Memory B cell (primary cell): ENCODE measurements at regions not wholly inside any gene's neighbourhood (a gene's known extent, or its start where the extent isn't known, plus 50 kb on each side); places are given as distances from the start of the nearest gene placed in this dataset.

Experiments
- ATAC-seq: fragments of 150-1000 bp; cut with Tn5 transposase; 2 replicates; pipeline ENCODE4 v1.10.0; 2021; ENCODE audit warnings: low read depth, mild to moderate bottlenecking, moderate library complexity
- DNase-seq, 2 donors: peaks; one replicate each; pipeline ENCODE4 v3.0.0; 2022; ENCODE audit warnings: low spot score in 2 of 2
- H3K27ac Mint-ChIP-seq: one replicate; pipeline ENCODE4 v1.8.0; 2022; ENCODE audit warnings: mild to moderate bottlenecking, moderate library complexity, mixed read lengths
- H3K27me3 Mint-ChIP-seq: one replicate; pipeline ENCODE4 v1.8.0; 2022; ENCODE audit warnings: mixed read lengths
- H3K36me3 Mint-ChIP-seq: one replicate; pipeline ENCODE4 v1.8.0; 2022; ENCODE audit warnings: mild to moderate bottlenecking, mixed read lengths
- H3K4me1 Mint-ChIP-seq: one replicate; pipeline ENCODE4 v1.8.0; 2022; ENCODE audit warnings: mixed read lengths
- H3K4me3 Mint-ChIP-seq: one replicate; pipeline ENCODE4 v1.8.0; 2022; ENCODE audit warnings: mild to moderate bottlenecking, moderate library complexity, mixed read lengths
- H3K9me3 Mint-ChIP-seq: one replicate; pipeline ENCODE4 v1.8.0; 2022; ENCODE audit warnings: mixed read lengths

DNA sequence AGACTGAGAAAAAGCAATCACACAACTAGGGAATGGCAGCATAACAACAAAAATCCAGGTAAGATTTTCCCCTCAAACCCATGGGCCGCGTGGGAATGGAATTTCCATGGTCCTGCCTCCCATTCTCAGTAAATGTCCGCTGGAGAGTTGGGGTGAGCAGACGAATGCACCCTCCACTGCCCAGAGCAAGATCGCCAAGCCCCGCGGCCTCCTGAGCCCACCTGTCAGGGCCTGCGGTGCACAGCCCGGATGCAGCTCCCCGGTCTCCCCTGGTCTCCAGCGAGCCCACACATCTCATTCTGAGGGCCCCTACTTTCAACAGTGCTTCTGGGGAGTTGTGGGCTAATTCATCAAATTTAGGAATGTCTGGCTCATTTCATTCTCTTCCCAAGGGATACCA lies 327.4 kb upstream of the HS6ST1 start:
- Mint-ChIP-seq H3K4me1 (peaks cover 4% of the 10 kb centered on the region), H3K36me3 (no peaks in the 10 kb centered on the region), H3K4me3 (no peak overlapping the region), H3K9me3 (no peaks in the 10 kb centered on the region), H3K27ac (no peak overlapping the region), H3K27me3 (peaks cover 3% of the 10 kb centered on the region)
- DNase-seq (no peak), ATAC-seq (no peak)

- peaks cover 4% of the 10 kb centered on the region for H3K4me1 Mint-ChIP-seq
- H3K36me3 Mint-ChIP-seq = no peaks in the 10 kb centered on the region
- DNase-seq = no peak
- peaks cover 3% of the 10 kb centered on the region for H3K27me3 Mint-ChIP-seq
- H3K9me3 Mint-ChIP-seq = no peaks in the 10 kb centered on the region
- ATAC-seq = no peak
- no peak overlapping the region for H3K27ac Mint-ChIP-seq
- no peak overlapping the region for H3K4me3 Mint-ChIP-seq
Observed at GRCh38 chr2:128646691-128647090, 328.0 kb upstream of the HS6ST1 start.

DNA sequence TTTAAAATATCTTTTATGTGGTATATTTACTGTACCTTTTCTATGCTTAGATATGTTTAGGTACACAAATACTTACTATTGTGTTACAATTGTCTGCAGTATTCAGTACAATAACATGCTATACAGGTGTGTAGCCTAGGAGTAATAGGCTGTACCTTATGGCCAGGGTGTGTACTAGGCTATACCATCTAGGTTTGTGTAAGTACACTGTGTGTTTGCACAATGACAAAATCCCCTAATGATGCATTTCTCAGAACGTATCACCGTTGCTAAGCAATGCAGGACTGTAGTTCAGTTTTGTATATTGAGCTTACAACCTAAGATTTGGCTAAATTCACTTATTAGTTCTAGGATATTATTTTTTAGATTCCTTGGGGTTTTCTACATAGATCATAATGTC lies 332.3 kb upstream of the HS6ST1 start:
- H3K27ac Mint-ChIP-seq = no peak overlapping the region
- DNase-seq (no peak), ATAC-seq (no peak)
- H3K4me3 Mint-ChIP-seq = no peak overlapping the region
- H3K4me1 Mint-ChIP-seq = peaks cover 11% of the 10 kb centered on the region
- H3K9me3 Mint-ChIP-seq = no peaks in the 10 kb centered on the region
- no peaks in the 10 kb centered on the region for H3K27me3 Mint-ChIP-seq
- H3K36me3 Mint-ChIP-seq = peaks cover 1% of the 10 kb centered on the region

GRCh38 chr2:128654408-128654807 lies 335.7 kb upstream of the HS6ST1 start:
- peak; percentile 100 for ATAC-seq
- H3K4me1 Mint-ChIP-seq = peaks cover 11% of the 10 kb centered on the region
- peak overlapping the region; percentile 24 for H3K4me3 Mint-ChIP-seq
- no peaks in the 10 kb centered on the region for H3K27me3 Mint-ChIP-seq
- H3K36me3 Mint-ChIP-seq = peaks cover 1% of the 10 kb centered on the region
- no peak overlapping the region for H3K27ac Mint-ChIP-seq
- DNase-seq = peak in 1 of 2 donors; percentile 23
- H3K9me3 Mint-ChIP-seq = peaks cover 2% of the 10 kb centered on the region

GRCh38 chr2:128660836-128661235 lies 342.2 kb upstream of the HS6ST1 start:
- ATAC-seq (no peak), DNase-seq (no peak)
- Mint-ChIP-seq H3K27me3 (peaks cover 17% of the 10 kb centered on the region), H3K36me3 (no peaks in the 10 kb centered on the region), H3K9me3 (peaks cover 2% of the 10 kb centered on the region), H3K27ac (no peak overlapping the region), H3K4me3 (no peak overlapping the region), H3K4me1 (peaks cover 4% of the 10 kb centered on the region)

GRCh38 chr2:128661311-128661710 lies 342.6 kb upstream of the HS6ST1 start:
- Mint-ChIP-seq H3K9me3 (peaks cover 2% of the 10 kb centered on the region), H3K4me1 (peaks cover 4% of the 10 kb centered on the region), H3K4me3 (no peak overlapping the region), H3K27ac (no peak overlapping the region), H3K36me3 (no peaks in the 10 kb centered on the region), H3K27me3 (peaks cover 20% of the 10 kb centered on the region)
- no peak for DNase-seq
- ATAC-seq = no peak

GRCh38 chr2:128662051-128662471 lies 343.4 kb upstream of the HS6ST1 start:
- DNase-seq (no peak), ATAC-seq (no peak)
- no peaks in the 10 kb centered on the region for H3K36me3 Mint-ChIP-seq
- no peak overlapping the region for H3K4me3 Mint-ChIP-seq
- peaks cover 1% of the 10 kb centered on the region for H3K9me3 Mint-ChIP-seq
- peaks cover 4% of the 10 kb centered on the region for H3K4me1 Mint-ChIP-seq
- no peak overlapping the region for H3K27ac Mint-ChIP-seq
- peaks cover 24% of the 10 kb centered on the region for H3K27me3 Mint-ChIP-seq

DNA sequence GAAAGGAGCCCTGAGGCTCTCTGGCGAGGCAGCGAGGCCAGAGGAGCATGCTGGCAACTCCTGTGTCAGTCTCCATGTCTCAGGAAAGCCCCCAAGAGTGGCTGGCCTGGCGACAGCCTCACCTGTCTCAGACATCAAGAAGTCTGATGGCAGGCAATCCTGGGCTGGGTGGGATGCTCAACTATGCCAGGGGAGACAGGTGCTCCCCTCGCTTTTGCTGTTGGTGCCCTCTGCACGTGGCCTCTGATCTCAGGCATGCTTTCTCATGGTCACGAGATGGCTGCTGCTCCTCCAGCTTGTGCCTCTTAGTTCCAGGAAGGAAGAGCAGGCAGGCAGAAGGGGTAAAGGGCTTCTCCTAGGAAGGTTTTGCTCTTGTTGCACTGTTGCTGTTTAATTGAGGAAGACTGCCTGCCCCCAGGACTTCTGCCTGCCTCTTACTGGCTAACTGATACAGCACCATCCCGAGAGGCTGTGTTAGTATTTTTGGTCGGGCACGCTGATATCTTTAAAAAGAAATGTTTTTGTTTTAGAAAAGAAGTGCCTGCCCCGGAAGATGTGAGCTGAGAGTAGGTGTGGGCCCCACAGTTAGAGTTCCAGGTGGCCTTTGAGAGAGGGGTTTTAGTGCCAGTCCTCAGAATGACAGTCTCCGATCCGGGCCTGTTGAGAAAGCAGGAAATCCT lies 344.8 kb upstream of the HS6ST1 start:
- no peaks in the 10 kb centered on the region for H3K9me3 Mint-ChIP-seq
- H3K4me1 Mint-ChIP-seq = peaks cover 4% of the 10 kb centered on the region
- H3K36me3 Mint-ChIP-seq = no peaks in the 10 kb centered on the region
- ATAC-seq = no peak
- no peak overlapping the region for H3K27ac Mint-ChIP-seq
- peaks cover 30% of the 10 kb centered on the region for H3K27me3 Mint-ChIP-seq
- H3K4me3 Mint-ChIP-seq = no peak overlapping the region
- DNase-seq = no peak

DNA sequence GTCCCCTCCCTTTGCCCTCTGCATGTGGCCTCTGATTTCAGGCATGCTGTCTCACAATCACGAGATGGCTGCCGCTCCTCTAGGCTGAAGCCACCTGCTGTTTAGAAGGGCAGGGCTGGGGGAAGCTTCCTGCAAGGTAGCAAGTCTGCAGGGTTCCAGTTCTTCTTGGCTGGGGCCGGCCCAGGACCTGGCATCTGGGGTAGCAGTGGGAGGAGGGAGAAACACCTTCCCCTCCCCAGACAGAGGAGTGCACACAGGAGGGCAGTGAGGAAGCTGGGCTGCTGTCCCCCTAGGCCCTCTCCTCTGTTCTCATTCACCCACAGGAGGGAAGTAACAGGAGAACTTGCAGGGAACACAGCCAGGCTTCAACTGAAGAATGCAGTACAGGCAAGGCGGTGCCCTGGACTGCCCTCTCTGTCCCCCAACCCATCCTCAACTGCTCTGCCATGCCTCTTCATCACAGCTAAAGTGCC lies 345.9 kb upstream of the HS6ST1 start:
- Mint-ChIP-seq H3K27me3 (peaks cover 31% of the 10 kb centered on the region), H3K36me3 (no peaks in the 10 kb centered on the region), H3K4me1 (peaks cover 4% of the 10 kb centered on the region), H3K4me3 (no peak overlapping the region), H3K9me3 (no peaks in the 10 kb centered on the region), H3K27ac (no peak overlapping the region)
- DNase-seq (peak in 1 of 2 donors; percentile 1), ATAC-seq (no peak)

- Mint-ChIP-seq H3K4me3 (no peak overlapping the region), H3K27me3 (peaks cover 31% of the 10 kb centered on the region), H3K27ac (no peak overlapping the region), H3K36me3 (no peaks in the 10 kb centered on the region), H3K4me1 (peaks cover 4% of the 10 kb centered on the region), H3K9me3 (no peaks in the 10 kb centered on the region)
- ATAC-seq = no peak
- peak in 1 of 2 donors; percentile 4 for DNase-seq
Observed at GRCh38 chr2:128665113-128665512, 346.4 kb upstream of the HS6ST1 start.

DNA sequence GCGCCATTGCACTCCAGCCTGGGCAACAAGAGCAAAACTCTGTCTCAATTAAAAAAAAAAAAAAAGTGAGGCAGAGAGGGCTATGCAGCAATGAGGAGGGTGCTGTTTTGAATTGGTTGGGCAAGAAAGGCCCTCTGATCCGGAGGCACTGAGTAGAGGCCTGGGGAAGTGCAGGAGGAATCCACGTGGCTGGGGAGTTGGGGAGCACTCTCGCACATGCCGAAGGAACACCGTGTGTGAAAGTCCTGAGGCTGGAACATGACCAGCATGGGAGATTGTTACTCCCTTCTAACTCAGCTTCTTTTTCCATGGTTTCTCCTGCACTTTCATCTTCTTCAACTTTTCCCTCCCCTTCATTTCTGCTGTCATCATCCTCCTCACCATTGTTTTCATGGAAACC lies 347.9 kb upstream of the HS6ST1 start:
- ATAC-seq (no peak), DNase-seq (no peak)
- Mint-ChIP-seq H3K4me1 (peaks cover 4% of the 10 kb centered on the region), H3K27me3 (peaks cover 27% of the 10 kb centered on the region), H3K9me3 (no peaks in the 10 kb centered on the region), H3K27ac (no peak overlapping the region), H3K36me3 (no peaks in the 10 kb centered on the region), H3K4me3 (no peak overlapping the region)

GRCh38 chr2:128667391-128667790 lies 348.7 kb upstream of the HS6ST1 start:
- no peaks in the 10 kb centered on the region for H3K36me3 Mint-ChIP-seq
- H3K27me3 Mint-ChIP-seq = peaks cover 24% of the 10 kb centered on the region
- DNase-seq (peak in 1 of 2 donors; percentile 6), ATAC-seq (no peak)
- no peaks in the 10 kb centered on the region for H3K9me3 Mint-ChIP-seq
- H3K4me3 Mint-ChIP-seq = no peak overlapping the region
- H3K4me1 Mint-ChIP-seq = peaks cover 4% of the 10 kb centered on the region
- H3K27ac Mint-ChIP-seq = no peak overlapping the region

DNA sequence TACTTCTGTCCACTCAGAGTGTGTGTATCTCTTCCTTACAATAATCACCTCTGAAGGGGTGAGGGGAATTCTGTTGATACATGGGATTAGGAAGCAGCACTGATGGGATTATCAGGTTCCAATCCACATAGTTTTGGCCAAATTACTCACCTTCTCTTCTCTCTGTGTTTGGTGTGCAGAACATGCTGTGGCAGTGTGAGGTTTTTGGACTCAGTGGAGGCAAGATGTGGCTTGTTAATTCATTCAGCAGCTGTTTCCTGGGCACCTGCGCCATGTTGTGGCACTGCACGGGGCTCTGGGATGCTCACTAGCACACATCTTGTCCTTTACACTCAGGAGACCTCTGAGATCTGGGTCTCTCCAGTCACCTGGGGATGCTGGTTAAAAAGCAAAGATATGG lies 350.3 kb upstream of the HS6ST1 start:
- H3K27me3 Mint-ChIP-seq = peaks cover 20% of the 10 kb centered on the region
- DNase-seq (no peak), ATAC-seq (no peak)
- no peak overlapping the region for H3K4me3 Mint-ChIP-seq
- no peaks in the 10 kb centered on the region for H3K36me3 Mint-ChIP-seq
- no peak overlapping the region for H3K27ac Mint-ChIP-seq
- H3K9me3 Mint-ChIP-seq = peaks cover 1% of the 10 kb centered on the region
- H3K4me1 Mint-ChIP-seq = no peaks in the 10 kb centered on the region

DNA sequence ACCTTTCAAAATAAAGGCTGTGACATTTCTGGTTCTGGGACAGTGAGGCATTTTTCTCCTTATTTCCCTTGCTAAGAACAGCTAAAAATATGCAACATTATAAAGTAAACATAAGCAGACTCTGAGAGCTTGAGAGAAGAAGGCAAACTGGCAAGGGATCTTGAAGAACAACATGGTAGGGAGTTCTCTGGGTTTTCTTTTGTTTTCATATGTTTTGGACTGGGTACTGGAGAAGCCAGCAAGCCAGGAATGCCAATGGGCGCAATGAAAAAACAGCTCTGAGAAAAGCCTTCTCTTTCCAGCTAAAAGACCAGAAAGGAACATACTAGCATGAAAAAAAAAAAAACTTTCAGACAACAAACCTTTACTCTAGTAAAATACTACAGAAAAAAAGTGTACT lies 351.4 kb upstream of the HS6ST1 start:
- no peaks in the 10 kb centered on the region for H3K36me3 Mint-ChIP-seq
- H3K4me1 Mint-ChIP-seq = no peaks in the 10 kb centered on the region
- no peak overlapping the region for H3K4me3 Mint-ChIP-seq
- DNase-seq (peak in 1 of 2 donors; percentile 2), ATAC-seq (no peak)
- peaks cover 16% of the 10 kb centered on the region for H3K27me3 Mint-ChIP-seq
- H3K27ac Mint-ChIP-seq = no peak overlapping the region
- peaks cover 1% of the 10 kb centered on the region for H3K9me3 Mint-ChIP-seq
